PFSK-1 (cell line): ENCODE measurements at regions not wholly inside any gene's neighbourhood (a gene's known extent, or its start where the extent isn't known, plus 50 kb on each side); places are given as distances from the start of the nearest gene placed in this dataset.

ENCODE experiments used
- FOXP2 ChIP-seq: optimal IDR thresholded peaks from 2 replicates; pipeline ENCODE3; 2011; ENCODE audit warnings: borderline replicate concordance, control low read depth, inconsistent platforms; ENCODE audit not compliant: insufficient read depth; ENCODE audit errors: extremely low read length, extremely low read depth
- POLR2AphosphoS5 ChIP-seq: IDR thresholded peaks from 2 replicates; pipeline ENCODE4 v1.6.1; 2012; ENCODE audit warnings: low read depth, mild to moderate bottlenecking, control low read depth, low read length, moderate library complexity
- SIN3A ChIP-seq: IDR thresholded peaks from 2 replicates; pipeline ENCODE4 v1.6.1; 2012; ENCODE audit warnings: mild to moderate bottlenecking, low read length, moderate library complexity, borderline replicate concordance; ENCODE audit not compliant: insufficient read depth
- TF ChIP-seq, protein P1 (sequence below), 2 experiments: IDR thresholded peaks; 2 replicates each; pipeline versions ENCODE4 v1.6.1 to v1.8.0; 2011 to 2012; ENCODE audit warnings: low read depth in 2 of 2, low read length in 2 of 2, control low read depth in 1 of 2, inconsistent platforms in 1 of 2, mild to moderate bottlenecking in 1 of 2, moderate library complexity in 1 of 2; ENCODE audit not compliant: insufficient read depth in 1 of 2

DNA sequence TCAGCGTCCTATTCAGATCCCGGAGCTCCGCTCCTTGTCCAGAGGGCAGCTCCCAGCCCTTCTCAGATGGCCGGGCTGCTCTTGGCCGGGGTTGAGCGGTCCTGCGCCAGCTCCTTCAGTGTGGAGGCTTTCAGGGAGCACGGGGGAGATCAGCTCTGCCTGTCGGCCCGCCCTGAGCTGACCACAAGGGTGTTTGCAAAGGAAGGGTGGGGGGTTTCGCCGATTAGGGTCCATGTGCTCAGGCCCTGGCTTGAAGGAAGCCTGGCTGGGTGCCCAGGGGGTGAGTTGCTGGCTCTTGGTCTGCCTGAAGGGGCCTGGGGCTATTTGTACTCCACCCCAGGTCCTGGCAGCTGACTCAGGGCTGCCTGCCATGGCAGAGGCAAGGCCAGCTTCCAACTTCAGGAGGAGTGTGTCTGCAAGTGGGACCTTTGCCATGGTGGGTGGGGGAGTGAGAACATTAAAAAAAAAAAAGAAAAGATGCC, 250.1 kb upstream of the KLF4 start:
- TF ChIP-seq, protein P1, sequence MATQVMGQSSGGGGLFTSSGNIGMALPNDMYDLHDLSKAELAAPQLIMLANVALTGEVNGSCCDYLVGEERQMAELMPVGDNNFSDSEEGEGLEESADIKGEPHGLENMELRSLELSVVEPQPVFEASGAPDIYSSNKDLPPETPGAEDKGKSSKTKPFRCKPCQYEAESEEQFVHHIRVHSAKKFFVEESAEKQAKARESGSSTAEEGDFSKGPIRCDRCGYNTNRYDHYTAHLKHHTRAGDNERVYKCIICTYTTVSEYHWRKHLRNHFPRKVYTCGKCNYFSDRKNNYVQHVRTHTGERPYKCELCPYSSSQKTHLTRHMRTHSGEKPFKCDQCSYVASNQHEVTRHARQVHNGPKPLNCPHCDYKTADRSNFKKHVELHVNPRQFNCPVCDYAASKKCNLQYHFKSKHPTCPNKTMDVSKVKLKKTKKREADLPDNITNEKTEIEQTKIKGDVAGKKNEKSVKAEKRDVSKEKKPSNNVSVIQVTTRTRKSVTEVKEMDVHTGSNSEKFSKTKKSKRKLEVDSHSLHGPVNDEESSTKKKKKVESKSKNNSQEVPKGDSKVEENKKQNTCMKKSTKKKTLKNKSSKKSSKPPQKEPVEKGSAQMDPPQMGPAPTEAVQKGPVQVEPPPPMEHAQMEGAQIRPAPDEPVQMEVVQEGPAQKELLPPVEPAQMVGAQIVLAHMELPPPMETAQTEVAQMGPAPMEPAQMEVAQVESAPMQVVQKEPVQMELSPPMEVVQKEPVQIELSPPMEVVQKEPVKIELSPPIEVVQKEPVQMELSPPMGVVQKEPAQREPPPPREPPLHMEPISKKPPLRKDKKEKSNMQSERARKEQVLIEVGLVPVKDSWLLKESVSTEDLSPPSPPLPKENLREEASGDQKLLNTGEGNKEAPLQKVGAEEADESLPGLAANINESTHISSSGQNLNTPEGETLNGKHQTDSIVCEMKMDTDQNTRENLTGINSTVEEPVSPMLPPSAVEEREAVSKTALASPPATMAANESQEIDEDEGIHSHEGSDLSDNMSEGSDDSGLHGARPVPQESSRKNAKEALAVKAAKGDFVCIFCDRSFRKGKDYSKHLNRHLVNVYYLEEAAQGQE (IDR thresholded peaks at IDR 0.05; ENCODE audit: insufficient read depth in 1 of 2, low read depth in 2 of 2, low read length in 2 of 2), result no peak
- TF ChIP-seq FOXP2 (no peak), POLR2AphosphoS5 (no peak), SIN3A (no peak)
